ENCODE measurements at regions not wholly inside any gene's neighbourhood (a gene's known extent, or its start where the extent isn't known, plus 50 kb on each side); places are given as distances from the start of the nearest gene placed in this dataset.

DNA sequence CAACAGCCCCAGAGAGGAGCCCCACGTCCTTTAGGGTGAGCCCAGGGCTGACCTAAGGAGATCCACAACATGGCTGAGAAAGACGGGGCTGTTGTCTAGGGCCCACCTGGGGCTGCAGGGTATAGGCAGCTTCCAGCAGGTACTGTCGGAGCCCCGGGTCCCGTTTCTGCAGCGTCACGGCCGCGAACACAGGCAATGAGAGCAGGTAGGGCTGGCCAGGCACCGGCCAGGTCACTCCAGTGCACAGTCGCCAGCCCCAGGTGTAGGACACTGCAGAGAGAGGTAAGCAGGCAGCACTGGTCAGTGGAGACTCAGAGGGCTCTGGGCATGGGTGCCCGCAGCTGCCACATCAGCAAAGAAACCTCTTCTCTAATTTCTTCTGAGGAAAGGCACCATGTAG, 115.2 kb downstream of the LITAF start:
- no peaks in the 10 kb centered on the region for H3K36me3 Mint-ChIP-seq (ENCODE audit: low read depth)
- H3K4me3 Mint-ChIP-seq: no peak overlapping the region
- H3K9me3 Mint-ChIP-seq: no peaks in the 10 kb centered on the region
- no peaks in the 10 kb centered on the region for H3K4me1 Mint-ChIP-seq (ENCODE audit: low read depth)
- H3K27ac Mint-ChIP-seq: no peak overlapping the region
- H3K27me3 Mint-ChIP-seq (ENCODE audit: low read depth): no peaks in the 10 kb centered on the region

DNA sequence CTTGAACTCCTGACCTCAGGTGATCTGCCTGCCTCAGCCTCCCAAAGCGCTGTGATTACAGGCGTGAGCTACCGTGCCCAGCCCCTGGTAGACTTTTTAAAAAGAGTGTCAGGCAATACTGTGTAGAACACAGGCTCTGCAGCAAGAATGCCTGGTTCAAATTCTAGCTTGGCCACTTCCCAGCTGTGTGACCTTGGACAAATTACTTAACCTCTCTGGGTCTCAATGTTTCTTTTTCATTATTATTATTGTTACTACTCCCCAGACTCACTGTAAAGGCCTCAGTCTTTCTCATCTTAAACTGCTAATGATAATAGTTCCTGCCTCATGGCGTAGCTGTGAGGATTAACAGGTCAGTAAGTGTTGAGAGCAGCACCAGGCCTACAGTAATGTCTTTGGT, 114.3 kb downstream of the LITAF start:
- H3K36me3 Mint-ChIP-seq (ENCODE audit: low read depth): no peaks in the 10 kb centered on the region
- H3K4me3 Mint-ChIP-seq: no peak overlapping the region
- H3K27ac Mint-ChIP-seq: no peak overlapping the region
- H3K27me3 Mint-ChIP-seq (ENCODE audit: low read depth): no peaks in the 10 kb centered on the region
- H3K9me3 Mint-ChIP-seq: no peaks in the 10 kb centered on the region
- H3K4me1 Mint-ChIP-seq (ENCODE audit: low read depth): no peaks in the 10 kb centered on the region

DNA sequence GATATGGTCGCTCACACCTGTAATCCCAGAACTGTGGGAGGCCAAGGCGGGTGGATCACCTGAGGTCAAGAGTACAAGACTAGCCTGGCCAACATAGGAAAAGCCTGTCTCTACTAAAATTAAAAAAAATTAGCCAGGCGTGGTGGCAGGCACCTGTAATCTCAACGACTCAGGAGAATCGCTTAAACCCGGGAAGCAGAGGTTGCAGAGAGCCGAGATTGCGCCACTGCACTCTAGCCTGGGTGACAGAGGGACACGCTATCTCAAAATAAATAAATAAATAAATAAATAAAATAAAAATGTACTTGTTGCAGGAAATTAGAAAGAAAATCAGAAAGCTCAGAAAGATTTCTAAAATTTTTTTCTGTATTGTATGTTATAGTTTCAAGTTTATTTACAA, 113.9 kb downstream of the LITAF start:
- no peaks in the 10 kb centered on the region for H3K9me3 Mint-ChIP-seq
- no peak overlapping the region for H3K27ac Mint-ChIP-seq
- H3K4me1 Mint-ChIP-seq (ENCODE audit: low read depth): no peaks in the 10 kb centered on the region
- H3K27me3 Mint-ChIP-seq (ENCODE audit: low read depth): no peaks in the 10 kb centered on the region
- no peaks in the 10 kb centered on the region for H3K36me3 Mint-ChIP-seq (ENCODE audit: low read depth)
- H3K4me3 Mint-ChIP-seq: no peak overlapping the region

DNA sequence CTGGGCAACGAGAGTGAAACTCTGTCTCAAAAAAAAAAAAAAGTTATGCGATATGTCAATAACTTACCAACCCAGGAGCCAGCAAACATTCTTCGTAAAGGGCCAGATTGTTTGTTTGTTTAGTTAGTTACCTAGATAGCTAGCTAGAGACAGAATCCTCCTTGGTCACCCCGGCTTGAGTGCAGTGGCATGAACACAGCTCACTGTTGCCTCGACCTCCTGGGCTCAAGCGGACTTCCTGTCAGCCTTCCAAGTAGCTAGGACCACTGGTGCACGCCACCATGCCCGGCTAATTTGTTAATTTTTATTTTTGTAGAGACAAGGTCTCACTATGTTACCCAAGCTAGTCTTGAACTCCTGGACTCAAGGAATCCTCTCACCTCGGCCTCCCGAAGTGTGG, 113.0 kb downstream of the LITAF start:
- Mint-ChIP-seq H3K4me3 (no peak overlapping the region), H3K27ac (no peak overlapping the region), H3K4me1 (ENCODE audit: low read depth) (no peaks in the 10 kb centered on the region)

DNA sequence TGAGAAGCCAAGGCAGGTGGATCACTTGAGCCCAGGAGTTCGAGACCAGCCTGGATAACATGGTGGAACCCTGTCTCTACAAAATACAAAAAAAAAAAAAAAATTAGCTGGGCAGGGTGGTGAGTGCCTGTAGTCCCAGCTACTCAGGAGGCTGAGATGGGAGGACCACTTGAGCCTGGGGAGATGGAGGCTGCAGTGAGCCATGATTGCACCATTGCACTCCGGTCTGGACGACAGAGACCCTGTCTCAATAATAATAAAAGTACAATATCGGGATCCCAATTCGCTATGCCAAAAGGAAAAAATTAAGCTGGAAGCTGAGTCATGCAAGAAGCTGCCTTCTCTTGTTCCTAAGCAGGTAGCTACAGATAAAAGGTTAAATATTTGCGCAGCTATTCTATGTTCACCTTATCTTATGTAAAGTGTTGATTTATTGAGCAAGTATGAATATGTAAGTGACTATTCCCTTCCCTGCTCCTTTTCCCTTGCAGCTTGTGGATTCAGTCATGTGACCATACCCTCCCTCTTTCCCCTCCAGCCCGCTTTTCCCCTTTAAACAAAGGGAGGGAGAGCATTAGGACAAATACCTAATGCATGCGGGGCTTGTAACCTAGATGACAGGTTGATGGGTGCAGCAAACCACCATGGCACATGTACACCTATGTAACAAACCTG, 112.0 kb downstream of the LITAF start:
- peaks cover 3% of the 10 kb centered on the region for H3K9me3 Mint-ChIP-seq
- H3K4me3 Mint-ChIP-seq: no peak overlapping the region
- H3K27me3 Mint-ChIP-seq (ENCODE audit: low read depth): no peaks in the 10 kb centered on the region
- no peaks in the 10 kb centered on the region for H3K4me1 Mint-ChIP-seq (ENCODE audit: low read depth)
- no peak overlapping the region for H3K27ac Mint-ChIP-seq
- no peaks in the 10 kb centered on the region for H3K36me3 Mint-ChIP-seq (ENCODE audit: low read depth)

More for the DNA sequence above, 113.0 kb downstream of the LITAF start:
- no peaks in the 10 kb centered on the region for H3K36me3 Mint-ChIP-seq (ENCODE audit: low read depth)
- no peaks in the 10 kb centered on the region for H3K27me3 Mint-ChIP-seq (ENCODE audit: low read depth)
- H3K9me3 Mint-ChIP-seq: no peaks in the 10 kb centered on the region

DNA sequence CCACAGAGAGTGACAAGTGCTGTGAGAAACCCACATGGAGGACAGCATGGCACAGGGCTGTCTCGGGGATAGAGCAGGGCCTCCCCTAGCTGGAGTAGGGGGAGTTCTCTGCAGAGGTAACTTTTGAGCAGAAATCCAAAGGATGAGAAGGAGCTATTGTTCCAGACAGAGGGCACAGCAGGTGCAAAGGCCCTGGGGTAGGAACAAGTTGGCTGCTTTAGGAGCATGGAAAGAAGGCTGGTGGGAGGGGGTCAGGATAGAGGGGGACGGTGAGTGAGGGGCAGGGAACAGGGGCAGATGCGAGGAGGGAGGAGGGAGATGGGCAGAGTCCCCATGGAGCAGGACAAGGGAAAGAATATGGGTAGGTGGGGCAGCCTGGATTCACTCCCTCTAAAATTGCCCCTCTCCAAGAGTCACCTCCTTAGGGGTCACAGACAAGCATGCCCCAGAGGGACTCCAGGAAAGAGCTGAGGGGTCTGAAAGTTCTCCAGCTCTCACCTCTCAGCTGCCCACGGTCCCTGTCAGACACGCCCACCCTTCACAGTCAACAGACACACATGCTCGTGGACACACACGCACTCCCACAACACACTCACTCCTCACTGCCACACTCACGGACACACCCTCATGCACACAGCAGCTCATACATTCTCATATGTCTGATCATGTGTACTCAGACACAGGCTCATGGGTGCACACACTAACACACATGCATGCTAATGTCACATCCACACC, 110.7 kb downstream of the LITAF start:
- Mint-ChIP-seq H3K36me3 (ENCODE audit: low read depth) (no peaks in the 10 kb centered on the region), H3K4me3 (no peak overlapping the region), H3K27me3 (ENCODE audit: low read depth) (no peaks in the 10 kb centered on the region), H3K27ac (no peak overlapping the region), H3K4me1 (ENCODE audit: low read depth) (no peaks in the 10 kb centered on the region), H3K9me3 (peaks cover 13% of the 10 kb centered on the region)

DNA sequence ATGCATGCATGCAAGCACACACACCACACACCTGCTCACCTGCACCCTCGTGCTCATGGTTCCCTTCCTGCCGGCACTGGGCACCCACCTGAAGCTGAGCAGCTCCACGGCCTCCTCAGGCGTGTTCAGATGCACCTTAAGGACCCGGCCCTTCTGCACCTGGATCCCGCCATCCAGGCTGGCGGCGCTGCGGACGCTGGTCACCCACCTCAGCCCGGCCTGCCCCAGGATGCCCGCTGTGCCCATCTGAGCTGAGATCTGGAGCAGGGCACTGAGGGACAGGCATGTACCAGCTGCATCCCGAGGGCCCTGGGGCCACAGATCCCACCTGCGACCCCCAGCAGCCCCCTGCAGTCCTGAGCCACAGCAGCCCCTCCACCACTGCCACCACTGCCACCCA, 110.0 kb downstream of the LITAF start:
- Mint-ChIP-seq H3K4me1 (ENCODE audit: low read depth) (no peaks in the 10 kb centered on the region), H3K36me3 (ENCODE audit: low read depth) (no peaks in the 10 kb centered on the region), H3K27me3 (ENCODE audit: low read depth) (no peaks in the 10 kb centered on the region), H3K4me3 (no peak overlapping the region), H3K27ac (no peak overlapping the region), H3K9me3 (peaks cover 13% of the 10 kb centered on the region)

DNA sequence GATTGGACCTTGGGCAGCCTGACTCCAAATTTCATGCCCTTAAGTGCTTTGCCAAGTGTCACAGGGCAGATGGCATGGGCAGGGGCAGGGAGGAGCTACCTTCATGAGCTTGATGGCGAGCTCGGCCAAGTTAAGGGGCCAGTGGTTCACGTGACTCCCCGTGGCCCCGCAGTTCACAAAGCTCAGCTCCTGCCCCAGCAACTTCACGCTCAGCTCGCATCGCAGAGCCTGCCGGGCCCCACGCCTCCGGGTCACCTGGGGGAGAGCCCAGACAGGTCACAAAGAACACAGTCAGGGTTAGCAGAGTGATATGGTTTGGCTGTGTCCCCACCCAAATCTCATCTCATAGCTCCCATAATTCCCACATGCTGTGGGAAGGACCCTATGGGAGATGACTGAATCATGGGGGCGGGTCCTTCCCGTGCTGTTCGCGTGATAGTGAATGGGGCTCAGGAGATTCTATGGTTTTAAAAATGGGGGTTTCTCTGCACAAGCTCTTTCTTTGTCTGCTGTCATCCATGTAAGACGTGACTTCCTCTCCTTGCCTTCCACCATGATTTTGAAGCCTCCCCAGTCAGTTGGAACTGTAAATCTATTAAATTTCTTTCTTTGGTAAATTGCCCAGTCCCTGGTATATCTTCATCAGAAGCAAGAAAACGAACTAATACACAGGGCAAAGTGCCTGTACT, 108.1 kb downstream of the LITAF start:
- Mint-ChIP-seq H3K4me3 (no peak overlapping the region), H3K27me3 (ENCODE audit: low read depth) (no peaks in the 10 kb centered on the region), H3K36me3 (ENCODE audit: low read depth) (peaks cover 4% of the 10 kb centered on the region)

DNA sequence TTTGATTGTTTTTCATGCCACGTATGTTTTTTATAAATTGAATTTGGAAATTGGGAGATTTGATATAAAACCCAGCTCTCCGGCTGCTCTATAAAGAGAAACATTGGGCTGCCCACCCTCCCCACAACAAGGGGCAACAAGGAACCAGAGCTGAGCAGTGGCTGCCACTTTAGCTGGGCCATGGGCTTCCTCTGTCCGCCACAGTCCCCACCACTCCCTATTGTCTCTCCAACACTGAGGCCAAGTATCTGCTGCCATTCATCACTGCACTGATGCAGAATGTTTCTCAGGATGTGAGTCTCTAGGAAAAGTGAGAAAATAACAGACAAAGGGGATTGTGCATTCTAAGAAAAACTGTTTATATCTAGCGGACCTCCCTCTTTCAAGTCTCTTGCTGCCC, 106.8 kb downstream of the LITAF start:
- Mint-ChIP-seq H3K27ac (no peak overlapping the region), H3K9me3 (peaks cover 39% of the 10 kb centered on the region), H3K4me1 (ENCODE audit: low read depth) (no peaks in the 10 kb centered on the region), H3K4me3 (no peak overlapping the region), H3K36me3 (ENCODE audit: low read depth) (peaks cover 4% of the 10 kb centered on the region), H3K27me3 (ENCODE audit: low read depth) (no peaks in the 10 kb centered on the region)

More for the DNA sequence above, 108.1 kb downstream of the LITAF start:
- Mint-ChIP-seq H3K27ac (no peak overlapping the region), H3K4me1 (ENCODE audit: low read depth) (no peaks in the 10 kb centered on the region), H3K9me3 (peaks cover 32% of the 10 kb centered on the region)

DNA sequence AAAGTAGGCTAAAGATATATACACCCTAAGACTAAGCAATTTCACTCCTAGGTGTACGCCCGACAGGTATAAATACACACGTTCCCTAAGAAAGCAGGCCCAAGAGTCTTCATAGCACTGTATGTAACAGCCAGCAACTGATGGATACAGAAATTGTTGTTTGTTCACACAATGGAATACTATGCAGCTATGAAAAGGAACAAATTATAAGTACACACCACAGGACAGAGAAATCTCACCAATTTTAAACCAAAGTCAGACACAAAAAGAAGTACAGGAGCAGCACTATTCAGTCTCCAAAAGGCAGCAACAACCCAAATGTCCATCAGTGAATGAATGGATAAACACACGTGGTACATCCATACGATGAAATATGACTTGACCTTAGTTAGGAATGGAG, 106.1 kb downstream of the LITAF start:
- peaks cover 5% of the 10 kb centered on the region for H3K36me3 Mint-ChIP-seq (ENCODE audit: low read depth)

DNA sequence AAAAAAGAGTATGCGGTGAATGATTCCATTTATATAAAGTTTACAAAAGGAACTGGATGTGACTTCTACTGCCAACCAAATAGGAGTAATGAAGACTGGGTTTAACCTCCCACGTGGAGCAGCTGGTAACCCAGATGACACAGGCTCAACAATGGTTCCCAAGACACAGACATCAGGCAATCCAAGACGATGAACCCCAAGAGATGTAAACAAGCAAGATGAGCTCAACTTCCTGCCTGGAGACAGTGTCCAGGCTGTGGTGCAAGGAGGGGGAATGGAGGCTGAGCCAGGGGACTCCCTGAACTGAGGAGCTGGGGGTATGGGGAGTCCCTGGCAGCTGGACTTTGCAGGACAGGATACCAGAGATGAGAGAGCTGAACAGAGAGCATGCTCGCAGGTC, 104.7 kb downstream of the LITAF start:
- Mint-ChIP-seq H3K9me3 (peaks cover 49% of the 10 kb centered on the region), H3K27me3 (ENCODE audit: low read depth) (no peaks in the 10 kb centered on the region), H3K27ac (no peak overlapping the region), H3K4me1 (ENCODE audit: low read depth) (no peaks in the 10 kb centered on the region), H3K4me3 (no peak overlapping the region), H3K36me3 (ENCODE audit: low read depth) (peaks cover 6% of the 10 kb centered on the region)

More for the DNA sequence above, 106.1 kb downstream of the LITAF start:
- no peak overlapping the region for H3K4me3 Mint-ChIP-seq
- no peaks in the 10 kb centered on the region for H3K27me3 Mint-ChIP-seq (ENCODE audit: low read depth)
- H3K9me3 Mint-ChIP-seq: peaks cover 44% of the 10 kb centered on the region
- no peaks in the 10 kb centered on the region for H3K4me1 Mint-ChIP-seq (ENCODE audit: low read depth)
- H3K27ac Mint-ChIP-seq: no peak overlapping the region

DNA sequence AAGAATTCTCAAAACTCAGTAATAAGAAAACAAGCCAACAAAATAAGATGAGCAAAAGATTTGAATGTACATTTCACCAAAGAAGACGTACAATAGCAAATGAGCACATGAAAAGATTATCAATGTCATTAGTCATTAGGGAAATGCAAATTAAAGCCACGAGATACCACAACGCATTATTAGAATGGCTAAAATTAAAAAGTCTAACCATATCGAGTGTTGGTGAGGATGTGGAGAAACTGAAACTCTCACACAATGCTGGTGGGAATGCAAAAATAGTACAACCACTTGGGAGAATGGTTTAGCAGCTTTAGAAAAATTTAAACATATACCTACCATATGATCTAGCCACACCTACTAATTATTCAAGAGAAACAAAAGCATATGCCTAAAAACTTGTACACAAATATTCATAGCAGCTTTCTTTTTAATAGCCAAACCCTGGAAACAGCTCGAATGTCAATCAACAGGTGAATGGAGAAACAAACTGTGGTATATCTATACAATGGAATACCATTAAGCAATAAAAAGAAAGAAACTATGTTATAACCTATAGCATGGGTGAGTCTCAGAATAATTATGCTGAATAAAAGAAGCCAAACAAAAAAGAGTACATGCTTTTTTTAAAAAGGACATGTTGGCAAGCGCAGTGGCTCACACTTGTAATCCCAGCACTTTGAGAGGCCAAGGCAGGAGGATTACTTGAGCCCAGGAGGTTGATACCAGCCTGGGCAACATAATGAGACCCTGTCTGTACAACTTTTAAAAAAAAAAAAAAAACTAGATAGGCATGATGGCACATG, 103.6 kb downstream of the LITAF start:
- Mint-ChIP-seq H3K27me3 (ENCODE audit: low read depth) (no peaks in the 10 kb centered on the region), H3K4me3 (no peak overlapping the region), H3K4me1 (ENCODE audit: low read depth) (no peaks in the 10 kb centered on the region), H3K9me3 (peaks cover 49% of the 10 kb centered on the region), H3K27ac (no peak overlapping the region), H3K36me3 (ENCODE audit: low read depth) (peaks cover 6% of the 10 kb centered on the region)

DNA sequence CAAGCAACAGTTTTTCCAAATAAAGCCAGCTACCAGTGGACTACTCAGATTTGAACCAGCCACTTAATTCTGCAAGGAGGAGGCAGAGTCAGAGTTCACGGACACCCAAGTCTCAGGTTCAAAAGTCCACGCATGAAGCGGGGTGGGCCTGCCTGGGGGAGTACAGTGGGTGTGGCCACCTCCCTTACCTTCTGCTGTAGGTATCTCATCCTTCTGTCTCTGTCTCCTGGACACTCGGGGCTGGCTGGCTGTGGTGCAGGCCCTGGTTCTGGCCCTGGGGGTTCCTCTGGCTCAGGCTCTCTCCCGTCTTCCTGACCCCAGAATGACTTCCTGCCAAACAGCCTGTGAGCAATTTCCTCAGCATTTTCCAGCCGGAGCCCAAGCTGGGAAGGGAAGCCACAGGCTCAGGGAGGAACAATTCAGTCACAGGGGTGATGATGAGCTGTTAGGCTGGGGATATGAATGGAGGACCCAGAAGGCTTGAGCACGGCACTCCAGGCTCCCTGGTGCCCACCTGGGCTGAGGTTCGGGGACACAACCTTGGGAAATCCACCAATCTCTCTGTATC, 101.9 kb downstream of the LITAF start:
- H3K36me3 Mint-ChIP-seq (ENCODE audit: low read depth): peaks cover 6% of the 10 kb centered on the region
- no peak overlapping the region for H3K27ac Mint-ChIP-seq
- no peaks in the 10 kb centered on the region for H3K4me1 Mint-ChIP-seq (ENCODE audit: low read depth)
- H3K27me3 Mint-ChIP-seq (ENCODE audit: low read depth): no peaks in the 10 kb centered on the region
- peaks cover 46% of the 10 kb centered on the region for H3K9me3 Mint-ChIP-seq
- no peak overlapping the region for H3K4me3 Mint-ChIP-seq

DNA sequence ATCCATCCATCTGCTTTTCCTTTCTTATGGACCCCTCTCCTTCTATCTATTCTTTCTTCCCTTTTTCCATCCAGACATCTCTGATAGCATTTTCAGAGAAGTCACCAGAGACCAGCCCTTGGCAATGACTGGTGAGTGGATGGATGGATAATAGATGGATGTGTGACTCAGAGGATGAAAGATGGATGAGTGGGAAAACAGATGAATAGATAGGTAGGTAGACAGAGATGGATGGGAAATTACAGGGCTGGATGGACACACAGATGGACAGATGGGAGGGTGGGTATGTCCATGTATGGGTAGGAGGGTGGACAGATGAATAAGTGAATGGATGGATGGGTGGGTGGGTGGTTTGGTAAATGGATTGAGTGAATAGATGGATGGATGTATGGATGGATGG, 101.0 kb downstream of the LITAF start:
- no peak overlapping the region for H3K4me3 Mint-ChIP-seq
- peaks cover 6% of the 10 kb centered on the region for H3K36me3 Mint-ChIP-seq (ENCODE audit: low read depth)
- no peaks in the 10 kb centered on the region for H3K27me3 Mint-ChIP-seq (ENCODE audit: low read depth)
- H3K4me1 Mint-ChIP-seq (ENCODE audit: low read depth): no peaks in the 10 kb centered on the region
- H3K27ac Mint-ChIP-seq: no peak overlapping the region
- H3K9me3 Mint-ChIP-seq: peaks cover 42% of the 10 kb centered on the region
